HG02970 (cell line): ENCODE measurements at regions not wholly inside any gene's neighbourhood (a gene's known extent, or its start where the extent isn't known, plus 50 kb on each side); places are given as distances from the start of the nearest gene placed in this dataset.
"Not testable (repeated sequence)": the region's sequence is repeated elsewhere in the genome, so short reads cannot be mapped to it uniquely, and the experiment has no call there.

ENCODE experiments used
- ATAC-seq: cut with Tn5 transposase; IDR thresholded peaks from one replicate; pipeline ENCODE4 v1.9.1; 2021; ENCODE audit warnings: mild to moderate bottlenecking, moderate library complexity, moderate number of reproducible peaks; ENCODE audit not compliant: unreplicated experiment, low FRiP score

DNA sequence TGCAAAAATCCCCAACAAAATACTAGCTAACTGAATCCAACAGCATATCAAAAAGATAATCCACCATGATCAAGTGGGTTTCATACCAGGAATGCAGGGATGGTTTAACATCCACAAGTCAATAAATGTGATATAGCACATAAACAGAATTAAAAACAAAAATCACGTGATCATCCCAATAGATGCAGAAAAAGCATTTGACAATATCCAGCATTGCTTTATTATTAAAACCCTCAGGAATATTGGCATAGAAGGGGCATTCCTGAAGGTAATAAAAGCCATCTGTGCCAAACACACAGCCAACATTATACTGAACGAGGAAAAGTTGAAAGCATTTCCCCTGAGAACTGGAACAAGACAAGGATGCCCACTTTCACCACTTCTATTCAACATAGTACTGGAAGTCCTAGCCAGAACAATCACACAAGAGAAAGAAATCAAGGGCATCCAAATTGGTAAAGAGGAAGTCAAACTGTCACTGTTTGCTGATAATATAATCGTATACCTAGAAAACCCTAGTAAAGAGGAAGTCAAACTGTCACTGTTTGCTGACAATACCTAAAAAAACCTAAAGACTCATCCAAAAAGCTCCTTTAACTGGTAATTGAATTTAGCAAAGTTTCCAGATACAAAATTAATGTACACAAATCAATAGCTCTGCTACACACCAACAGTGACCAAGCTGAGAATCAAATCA, 109.8 kb downstream of the RNASET2 start:
- not testable (repeated sequence) for ATAC-seq

DNA sequence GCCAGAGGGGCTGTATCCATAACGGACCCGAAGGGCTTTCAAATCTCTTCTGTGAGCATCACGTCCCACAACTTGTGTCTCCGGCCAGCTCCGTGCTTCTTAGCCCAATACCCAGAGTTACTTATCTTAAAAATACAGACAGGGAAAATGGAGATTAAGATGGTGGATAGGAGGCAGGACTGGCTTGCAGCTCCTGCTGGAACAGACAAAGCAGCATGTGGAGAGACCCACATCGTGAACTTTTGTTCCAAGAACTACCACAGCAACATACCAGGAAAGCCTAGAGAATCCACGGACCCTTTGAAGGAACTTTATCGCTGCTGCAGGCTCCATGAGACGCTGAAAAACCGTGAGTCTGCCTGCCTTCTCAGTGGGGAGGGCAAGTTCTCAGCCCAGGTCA, 113.7 kb downstream of the RNASET2 start:
- no peak for ATAC-seq

DNA sequence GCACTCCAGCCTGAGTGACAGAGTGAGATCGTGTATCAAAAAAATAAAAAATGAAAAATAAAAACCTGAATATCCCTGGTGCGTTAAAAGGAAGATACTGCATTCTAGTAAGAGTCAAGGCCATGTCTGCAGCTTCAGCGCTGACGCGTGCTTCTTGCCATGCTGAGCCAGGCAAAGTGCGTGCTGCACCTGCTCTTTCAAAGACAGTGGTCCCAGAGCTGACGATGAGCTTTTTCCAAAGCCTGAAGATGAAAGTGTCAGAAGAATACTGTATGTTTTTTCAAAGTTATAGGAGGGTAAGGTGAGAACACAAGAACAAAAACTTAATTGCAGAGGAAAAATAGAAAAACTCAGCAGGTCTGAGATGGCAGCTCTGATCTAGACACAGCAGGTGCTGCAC, 115.1 kb downstream of the RNASET2 start:
- ATAC-seq = no peak

DNA sequence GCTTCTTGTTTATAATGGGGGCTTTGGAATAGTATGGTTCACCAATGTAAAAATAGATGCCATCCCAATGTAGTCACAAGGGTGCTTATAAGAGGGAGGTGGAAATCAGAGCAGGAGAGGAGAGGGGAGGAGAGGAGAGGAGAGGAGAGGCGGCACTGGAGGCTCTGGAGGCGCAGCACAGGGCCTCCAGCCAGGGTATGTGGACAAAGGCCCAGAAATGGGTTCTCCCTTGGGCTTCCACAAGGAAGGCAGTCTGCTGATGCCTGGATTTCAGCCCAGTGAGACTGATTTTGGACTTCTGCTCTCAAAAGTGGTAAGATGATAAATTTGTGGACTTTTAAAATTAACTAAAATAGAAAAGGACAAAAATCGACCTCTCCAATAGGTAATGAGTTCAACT, 116.8 kb downstream of the RNASET2 start:
- no peak for ATAC-seq

DNA sequence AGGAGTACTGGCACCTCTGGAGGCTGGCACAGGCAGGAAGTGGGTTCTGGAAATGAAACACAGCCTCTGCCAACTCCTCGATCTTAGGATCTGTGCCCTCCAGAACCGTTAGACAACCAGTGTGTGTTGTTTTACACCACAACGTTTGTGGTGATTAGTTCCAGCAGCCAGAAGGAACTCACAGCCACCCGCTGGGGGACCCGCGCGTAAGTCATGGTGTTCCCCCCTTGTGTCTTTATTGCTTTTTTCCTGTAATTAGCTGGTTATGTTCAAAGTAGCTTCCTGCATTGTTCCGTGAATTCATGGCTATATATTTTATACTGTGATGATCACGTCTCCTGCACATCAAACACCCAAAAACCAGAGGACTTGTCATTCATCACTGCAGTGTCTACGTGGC, 117.4 kb downstream of the RNASET2 start:
- no peak for ATAC-seq

DNA sequence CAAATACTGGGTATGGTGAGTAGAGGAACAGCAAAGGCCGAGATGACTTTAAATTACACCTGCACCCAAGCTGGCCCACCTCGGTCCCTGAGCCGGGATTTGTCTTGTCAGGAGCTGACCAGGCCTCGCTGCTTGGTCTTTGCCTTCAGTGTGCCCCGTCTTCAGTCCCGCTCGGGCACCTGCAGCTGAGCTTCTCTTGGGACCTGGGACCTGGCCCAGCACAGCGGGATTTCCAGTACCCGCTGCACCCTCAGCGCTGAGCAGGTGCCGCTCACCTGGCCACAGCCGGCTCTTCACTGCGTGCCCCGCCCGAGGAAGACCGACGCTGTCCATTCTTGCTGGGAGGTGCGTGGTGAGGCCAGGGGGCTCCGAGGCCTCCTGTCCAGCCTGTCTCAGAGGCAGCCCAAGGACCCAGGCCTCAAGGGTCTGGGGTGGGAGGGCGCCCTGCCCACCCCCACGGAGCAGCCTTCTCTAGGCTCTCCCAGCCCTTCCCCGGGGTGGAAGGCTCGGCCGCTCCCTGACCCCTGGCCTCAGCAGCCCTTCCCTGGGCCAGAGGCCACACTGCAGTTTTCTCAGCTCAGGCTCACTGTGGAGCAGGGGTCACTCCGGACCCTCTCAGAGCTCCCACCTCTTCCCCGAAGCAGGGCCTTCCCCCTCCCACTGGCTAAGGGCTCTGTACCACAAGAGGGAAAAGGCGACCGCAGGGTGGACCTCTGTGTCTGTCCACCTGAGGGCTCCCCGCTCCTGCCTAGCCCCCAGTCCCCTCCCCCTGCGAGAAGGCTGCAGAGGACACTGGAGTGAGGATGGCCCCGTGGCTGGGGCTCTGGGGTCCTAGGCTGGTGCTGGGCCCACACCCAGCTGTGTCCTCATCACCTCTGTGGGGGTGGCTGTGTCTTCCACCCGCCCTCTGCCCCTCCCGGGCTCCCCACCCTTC, 119.3 kb downstream of the RNASET2 start:
- no peak for ATAC-seq

DNA sequence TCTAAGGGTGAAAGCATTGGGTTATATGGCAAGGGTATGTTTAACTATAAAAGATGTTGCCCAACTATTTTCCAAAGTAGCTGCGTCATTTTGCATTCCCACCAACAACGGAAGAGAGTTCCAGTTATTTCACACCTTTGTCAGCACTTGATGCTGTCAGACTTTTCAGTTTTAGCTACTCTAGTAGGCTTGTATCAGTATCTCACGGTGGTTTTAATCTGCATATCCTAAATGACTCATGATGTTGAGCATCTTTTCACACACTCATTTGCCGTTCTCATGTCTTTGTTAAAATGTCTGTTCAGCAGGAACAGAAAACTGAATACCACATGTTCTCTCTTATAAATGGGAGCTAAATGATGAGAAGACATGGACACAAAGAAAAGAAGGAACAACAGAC, 122.3 kb downstream of the RNASET2 start:
- ATAC-seq = no peak

DNA sequence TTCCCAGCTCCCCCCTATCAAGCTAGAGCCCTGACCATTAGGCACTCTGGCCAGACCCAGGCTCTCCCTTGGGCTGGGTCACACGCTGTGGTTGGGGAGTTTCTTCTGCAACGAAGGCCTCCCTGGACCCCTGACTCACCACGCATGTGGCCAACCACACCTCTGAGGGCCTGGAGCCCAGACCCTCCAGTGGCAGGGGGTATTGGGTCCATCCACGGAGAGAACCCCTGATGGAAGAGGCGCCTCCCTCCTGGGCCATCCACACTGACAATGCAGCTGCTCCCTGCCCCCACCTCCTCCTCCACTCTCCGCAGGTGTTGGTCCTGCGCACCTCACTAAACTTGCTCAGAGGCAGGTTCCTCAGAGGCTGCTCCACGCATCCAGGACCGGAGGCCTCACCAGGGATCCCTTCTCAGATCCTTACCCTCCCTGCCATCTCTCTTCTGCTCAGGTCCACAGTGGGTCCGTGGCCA, 125.4 kb downstream of the RNASET2 start:
- ATAC-seq = no peak

DNA sequence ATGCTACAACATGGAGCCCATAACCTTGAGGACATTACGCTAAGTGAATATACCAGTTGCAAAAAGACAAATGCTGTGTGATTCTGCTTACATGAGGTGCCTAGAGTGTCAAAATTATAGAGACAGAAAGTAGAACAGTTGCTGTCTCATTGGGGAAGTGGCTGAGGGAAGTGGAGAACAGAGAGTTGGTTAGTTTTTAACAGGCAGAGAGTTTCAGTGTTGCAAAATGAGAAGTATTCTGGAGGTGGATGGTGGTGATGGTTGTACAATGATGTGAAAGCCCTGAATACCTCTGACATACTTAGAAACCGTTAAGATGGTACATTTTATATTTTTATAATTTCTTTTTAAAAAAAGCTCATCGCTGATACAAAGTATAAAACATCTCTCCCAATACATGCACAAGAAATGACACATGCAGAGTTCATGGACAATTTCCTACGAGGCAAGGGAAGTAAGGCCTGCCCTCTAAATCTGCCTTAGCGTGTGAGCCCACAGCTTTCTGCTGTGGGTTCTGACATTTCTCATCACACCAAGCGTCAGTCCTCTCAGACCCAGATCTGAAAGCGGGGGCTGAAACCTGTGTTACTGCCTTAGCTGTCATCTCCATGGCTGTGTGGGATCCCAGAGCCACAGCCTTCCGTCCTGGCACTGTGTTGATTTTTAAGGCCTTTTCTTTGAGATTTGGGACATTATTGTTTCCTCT, 126.0 kb downstream of the RNASET2 start:
- peak; percentile 87 for ATAC-seq

DNA sequence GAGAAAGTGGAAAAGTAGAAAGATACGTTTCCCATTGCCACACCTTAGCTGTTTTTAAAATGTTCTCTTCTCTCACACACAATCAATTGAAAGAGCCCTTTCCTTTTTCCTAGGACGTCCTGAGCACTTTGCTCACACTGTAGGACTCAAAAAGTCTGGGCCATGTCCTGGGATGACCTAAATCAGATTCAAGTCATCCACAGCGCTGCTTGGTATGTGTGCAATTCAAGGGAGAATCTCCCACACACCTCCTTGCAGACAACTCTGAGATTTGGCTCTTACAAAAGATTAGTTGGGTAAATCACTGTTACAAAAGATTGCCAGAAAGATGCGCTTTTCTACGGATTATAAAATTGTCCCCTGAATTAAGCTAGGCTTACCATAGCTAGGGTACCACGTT, 130.1 kb downstream of the RNASET2 start:
- no peak for ATAC-seq

DNA sequence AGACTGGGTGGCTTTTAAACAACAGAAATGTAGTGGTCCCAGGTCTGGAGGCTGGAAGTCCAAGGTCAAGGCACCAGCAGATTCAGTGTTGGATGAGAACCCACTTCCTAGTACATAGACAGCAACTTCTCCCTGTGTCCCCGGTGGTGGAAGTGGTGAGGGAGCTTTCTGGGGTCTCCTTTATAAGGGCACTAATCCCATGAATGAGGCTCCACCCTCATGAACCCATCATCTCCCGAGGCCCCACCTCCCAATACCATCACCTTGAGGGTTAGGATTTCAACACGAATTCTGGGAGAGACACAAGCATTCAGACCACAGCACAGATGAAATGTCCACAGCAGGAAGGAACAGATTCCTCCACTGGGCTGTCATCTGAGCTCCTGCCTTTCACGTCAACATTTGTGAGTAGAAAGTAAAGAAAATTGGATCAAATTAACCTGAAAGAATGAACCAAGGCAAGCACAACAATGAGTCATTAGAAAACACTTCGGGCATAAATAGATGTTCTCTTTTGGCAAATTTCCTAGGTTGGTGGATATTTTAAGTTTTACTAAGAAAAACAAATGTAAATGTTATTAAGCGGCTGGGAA, 130.7 kb downstream of the RNASET2 start:
- ATAC-seq = no peak

DNA sequence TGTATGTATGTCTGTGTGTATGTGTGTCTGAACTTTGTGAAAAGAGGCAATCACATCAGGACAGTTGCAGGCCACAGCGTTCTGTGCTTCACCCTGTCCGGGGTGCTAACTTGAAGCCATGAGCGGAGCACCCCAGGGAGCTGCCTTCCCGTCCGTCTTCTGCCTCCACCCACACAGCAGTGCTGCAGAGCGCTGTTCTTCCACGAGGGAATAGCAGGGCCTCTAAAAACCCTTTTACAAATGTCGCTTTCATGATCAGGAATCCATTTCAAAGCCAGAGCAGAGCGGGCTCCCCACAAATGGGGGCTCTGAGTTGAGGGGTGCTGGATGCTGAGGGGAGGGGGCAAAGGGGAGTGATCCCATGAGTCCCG, 131.5 kb downstream of the RNASET2 start:
- no peak for ATAC-seq

DNA sequence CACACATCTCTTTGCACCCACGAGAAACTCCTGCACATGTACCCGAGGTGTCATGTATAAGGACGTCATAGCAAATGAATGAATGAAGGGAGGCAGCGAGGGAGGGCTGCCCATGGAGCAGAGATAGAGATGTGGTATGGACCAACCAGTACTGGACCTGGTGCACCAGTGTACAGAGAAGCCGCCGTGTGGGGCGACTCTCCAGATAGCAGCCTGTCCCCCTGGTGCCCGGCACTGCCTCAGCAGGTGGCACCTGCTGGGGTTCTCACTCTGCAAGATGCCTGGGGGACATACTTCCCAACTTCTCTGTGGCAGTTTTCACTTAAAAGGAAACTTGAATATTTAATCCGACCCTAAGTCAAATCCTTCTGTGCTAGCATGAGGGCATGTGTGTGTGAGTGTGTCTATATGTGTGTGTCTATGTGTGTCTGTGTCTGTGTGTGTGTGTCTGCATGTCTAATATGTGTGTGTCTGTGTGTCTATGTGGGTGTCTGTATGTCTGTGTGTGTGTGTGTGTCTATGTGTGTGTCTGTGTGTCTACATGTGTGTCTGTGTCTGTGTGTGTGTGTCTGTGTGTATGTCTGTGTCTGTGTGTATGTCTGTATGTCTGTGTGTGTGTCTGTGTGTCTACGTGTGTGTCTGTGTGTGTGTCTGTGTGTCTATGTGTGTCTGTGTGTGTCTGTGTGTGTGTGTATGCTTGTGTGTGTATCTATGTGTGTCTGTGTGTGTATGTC, 132.0 kb downstream of the RNASET2 start:
- no peak for ATAC-seq

DNA sequence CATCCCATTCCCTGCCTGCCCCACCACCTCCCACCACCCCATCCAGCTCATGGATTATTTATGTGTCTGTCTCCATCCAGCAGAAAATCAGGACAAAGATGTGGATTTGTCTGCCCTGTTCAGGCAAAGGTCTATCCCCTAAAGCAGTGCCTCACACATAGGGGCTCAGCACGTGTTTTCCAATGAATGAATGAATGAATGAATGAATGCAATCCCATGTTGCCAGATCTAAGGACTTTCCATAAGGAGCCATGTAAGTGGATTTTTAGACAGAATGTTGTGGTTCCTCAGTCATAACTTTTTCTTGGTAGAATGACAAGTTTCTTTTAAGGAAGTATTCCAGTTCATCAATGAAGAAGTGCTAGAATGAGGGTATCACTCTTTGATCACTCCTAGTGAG, 133.7 kb downstream of the RNASET2 start:
- no peak for ATAC-seq

DNA sequence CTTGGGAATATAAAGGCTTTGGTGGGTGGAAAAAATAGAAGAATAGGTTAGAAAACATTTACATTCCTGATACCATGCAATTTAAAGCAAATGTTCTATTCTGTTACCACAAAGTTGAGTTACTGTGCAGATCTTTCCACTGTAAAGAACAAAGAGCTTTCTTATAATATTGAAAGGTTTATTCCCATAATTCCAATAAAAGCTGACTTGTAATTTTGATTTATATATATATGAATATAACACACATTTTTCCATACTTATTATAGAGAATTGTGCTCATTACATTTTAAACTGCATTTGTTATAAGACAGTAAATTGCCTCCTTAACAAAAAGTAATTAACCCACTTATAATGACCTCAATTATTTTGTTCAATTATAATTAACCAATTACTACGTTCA, 135.9 kb downstream of the RNASET2 start:
- ATAC-seq = no peak

DNA sequence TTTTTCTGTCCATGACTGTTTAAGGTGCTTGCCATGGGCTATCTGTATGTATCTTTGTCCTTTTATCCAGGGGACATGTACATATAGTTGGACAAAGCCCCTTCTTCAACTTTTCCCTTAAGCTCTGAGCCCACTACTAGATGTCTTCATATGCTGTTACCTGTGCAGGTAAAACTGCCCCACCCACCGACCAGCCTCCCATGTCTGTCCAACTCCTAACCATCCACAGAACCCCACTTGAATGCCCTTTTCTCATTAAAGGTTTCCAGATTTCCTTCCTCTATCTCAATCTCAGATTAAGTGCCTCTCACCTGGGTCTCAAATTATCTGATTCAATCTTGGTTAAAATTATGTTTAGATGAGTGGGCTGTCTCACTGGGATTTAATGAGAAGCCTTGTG, 136.3 kb downstream of the RNASET2 start:
- no peak for ATAC-seq

DNA sequence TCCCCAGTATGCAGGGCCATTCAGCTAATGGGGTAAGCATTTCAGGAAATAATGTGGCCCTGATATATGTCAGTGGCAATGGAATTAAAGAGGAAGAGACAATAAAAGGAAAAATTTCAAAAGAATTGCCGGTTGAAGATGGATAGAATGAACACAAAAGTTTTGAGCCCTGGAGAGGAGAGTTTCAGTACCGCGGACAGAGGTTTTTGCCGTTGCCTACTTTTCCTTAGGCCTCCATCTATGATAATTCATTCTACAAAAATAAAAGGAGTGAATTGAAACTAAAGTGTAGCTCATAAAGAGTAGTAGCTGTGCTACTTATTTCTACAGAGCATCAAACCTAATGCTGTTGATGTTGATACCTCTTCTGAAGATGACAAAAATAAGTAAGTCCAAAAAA, 140.7 kb downstream of the RNASET2 start:
- no peak for ATAC-seq

DNA sequence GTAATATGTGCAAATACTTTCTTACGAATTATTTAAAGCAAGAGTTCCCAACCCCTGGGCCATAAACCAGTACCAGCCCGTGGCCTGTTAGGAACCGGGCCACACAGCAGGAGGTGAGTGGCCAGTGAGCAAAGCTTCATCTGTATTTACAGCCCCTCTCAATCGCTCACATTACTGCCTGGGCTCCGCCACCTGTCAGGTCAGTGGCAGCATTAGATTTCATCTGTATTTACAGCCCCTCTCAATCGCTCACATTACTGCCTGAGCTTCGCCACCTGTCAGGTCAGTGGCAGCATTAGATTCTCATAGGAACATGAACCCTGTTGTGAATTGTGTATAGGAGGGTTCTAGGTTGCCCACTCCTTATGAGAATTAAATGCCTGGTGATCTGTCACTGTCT, 142.0 kb downstream of the RNASET2 start:
- ATAC-seq = no peak

DNA sequence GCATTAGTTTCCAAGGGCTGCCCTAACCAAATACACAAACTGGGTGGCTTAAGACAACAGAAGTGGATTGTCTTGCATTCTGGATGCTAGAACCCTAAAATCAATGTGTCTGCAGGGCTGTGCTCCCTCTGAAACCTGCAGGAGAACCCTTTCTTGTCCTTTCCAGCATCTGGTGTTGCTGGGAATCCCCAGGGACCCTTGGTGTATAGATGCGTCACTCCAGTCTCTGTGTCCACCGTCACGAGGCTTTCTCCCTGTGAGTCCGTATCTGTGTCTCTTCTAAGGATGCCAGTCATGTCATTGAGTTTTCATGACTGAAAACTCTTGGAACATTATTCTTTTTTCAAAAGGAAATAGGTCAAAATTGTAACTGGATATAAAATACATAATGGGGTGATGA, 142.9 kb downstream of the RNASET2 start:
- no peak for ATAC-seq

DNA sequence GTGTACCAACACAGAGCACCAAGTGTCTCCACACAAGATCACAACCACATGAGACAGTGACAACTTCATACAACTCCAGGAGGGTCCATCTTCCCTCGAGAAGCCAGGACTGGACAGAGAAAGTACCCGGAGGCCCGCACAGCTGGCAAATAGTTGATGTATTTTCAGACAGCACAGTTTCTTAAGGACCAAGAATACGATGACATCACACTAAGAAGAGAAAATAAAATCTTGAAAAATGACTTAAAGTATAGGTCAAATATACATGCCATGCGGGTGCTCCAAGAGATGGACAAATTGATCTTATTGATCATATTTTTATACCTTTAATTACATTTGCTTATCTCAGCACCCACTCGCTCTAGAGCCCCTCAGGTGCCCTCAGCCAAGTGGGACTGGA, 145.5 kb downstream of the RNASET2 start:
- no peak for ATAC-seq
